H1 (cell line): ENCODE measurements at regions not wholly inside any gene's neighbourhood (a gene's known extent, or its start where the extent isn't known, plus 50 kb on each side); places are given as distances from the start of the nearest gene placed in this dataset.
A peak's percentile ranks its signal among the peaks of the same experiment; 100 is the strongest.

ENCODE experiments used
- CTCF ChIA-PET: fragments of 300-600 bp; sonication (Branson Sonifier 250); formaldehyde crosslinking; loops from one replicate; lab custom pipeline; 2021; ENCODE audit not compliant: partially characterized antibody; lab: Charles Lee
- POLR2A ChIA-PET: fragments of 300-600 bp; sonication (Branson Sonifier 250); formaldehyde crosslinking; loops from one replicate; lab custom pipeline; 2021; ENCODE audit warnings: inconsistent platforms; ENCODE audit not compliant: partially characterized antibody; lab: Charles Lee
- DNase-seq, 2 experiments: peaks; one replicate each; pipeline versions ENCODE4 v3.0.0 to v3.0.0-alpha.2; 2010 to 2022; ENCODE audit warnings: low spot score in 2 of 2, low read depth in 1 of 2, mixed read lengths in 1 of 2
- FAIRE-seq: peaks from 2 replicates; lab custom pipeline; 2011; peaks lifted over from hg19 to GRCh38; lab: Jason Lieb, UNC
- H2AFZ ChIP-seq: 2 replicates; pipeline ENCODE4 v1.8.1; 2012; ENCODE audit warnings: low read length, inconsistent platforms
- H2AK5ac ChIP-seq: 2 replicates; pipeline ENCODE4 v1.6.1; 2013; ENCODE audit warnings: low read depth, low read length
- H2BK120ac ChIP-seq: replicated peaks from 2 replicates; pipeline ENCODE3; 2013; ENCODE audit warnings: low read depth, low read length, inconsistent platforms
- H2BK12ac ChIP-seq: 2 replicates; pipeline ENCODE4 v1.6.1; 2013; ENCODE audit warnings: low read depth, low read length
- H2BK15ac ChIP-seq: 2 replicates; pipeline ENCODE4 v1.6.1; 2013; ENCODE audit warnings: low read length
- H2BK20ac ChIP-seq: 2 replicates; pipeline ENCODE4 v1.6.1; 2013; ENCODE audit warnings: low read length
- H2BK5ac ChIP-seq: 2 replicates; pipeline ENCODE4 v1.6.1; 2013; ENCODE audit warnings: low read depth, low read length
- H3K14ac ChIP-seq: 2 replicates; pipeline ENCODE4 v1.6.1; 2013; ENCODE audit warnings: inconsistent platforms; ENCODE audit not compliant: insufficient read length
- H3K18ac ChIP-seq: 2 replicates; pipeline ENCODE4 v1.6.1; 2013; ENCODE audit warnings: low read length; ENCODE audit errors: extremely low read depth
- H3K23ac ChIP-seq: 2 replicates; pipeline ENCODE4 v1.6.1; 2013; ENCODE audit warnings: inconsistent platforms; ENCODE audit not compliant: insufficient read length
- H3K23me2 ChIP-seq: 2 replicates; pipeline ENCODE4 v1.6.1; 2013; ENCODE audit warnings: low read depth, low read length
- H3K27ac ChIP-seq: 2 replicates; pipeline ENCODE4 v1.6.1; 2011; ENCODE audit warnings: low read depth, low read length, inconsistent platforms
- H3K27me3 ChIP-seq, 4 experiments: replicated peaks in 1 of 4; 1 replicate in 1 of 4; 2 replicates in 3 of 4; pipeline versions ENCODE4 v1.6.1 to v1.8.1; 2011 to 2013; ENCODE audit warnings: low read length in 3 of 4, mild to moderate bottlenecking in 3 of 4, inconsistent platforms in 2 of 4, mixed read lengths in 2 of 4, moderate library complexity in 1 of 4; ENCODE audit not compliant: control insufficient read depth in 3 of 4, insufficient read depth in 3 of 4; ENCODE audit errors: extremely low read depth in 1 of 4
- H3K36me3 ChIP-seq, 4 experiments: 2 replicates each; pipeline versions ENCODE4 v1.6.1 to v1.8.1; 2011 to 2013; ENCODE audit warnings: mild to moderate bottlenecking in 4 of 4, low read length in 3 of 4, moderate library complexity in 2 of 4, control low read depth in 1 of 4, inconsistent platforms in 1 of 4; ENCODE audit not compliant: insufficient read depth in 4 of 4, control insufficient read depth in 2 of 4
- H3K4ac ChIP-seq: replicated peaks from 2 replicates; pipeline ENCODE3; 2013; ENCODE audit warnings: low read length, low read depth, mixed read lengths, inconsistent platforms; ENCODE audit not compliant: insufficient read length
- H3K4me1 ChIP-seq, 4 experiments: replicated peaks in 1 of 4; 1 replicate in 1 of 4; 2 replicates in 3 of 4; pipeline versions ENCODE4 v1.6.1 to v1.8.1; 2011 to 2013; ENCODE audit warnings: low read length in 3 of 4, inconsistent platforms in 2 of 4, mixed read lengths in 1 of 4; ENCODE audit not compliant: insufficient read depth in 4 of 4, control insufficient read depth in 3 of 4
- H3K4me2 ChIP-seq, 2 experiments: 2 replicates each; pipeline versions ENCODE4 v1.6.1 to v1.8.1; 2011 to 2013; ENCODE audit warnings: low read depth in 2 of 2, low read length in 2 of 2, control low read depth in 1 of 2, inconsistent platforms in 1 of 2, mild to moderate bottlenecking in 1 of 2; ENCODE audit not compliant: insufficient read depth in 1 of 2
- H3K4me3 ChIP-seq, 4 experiments: fragments of 200-600, 300-600 bp in 1 of 4; sonication (generic), shearing (Covaris generic), sonication (Bioruptor Twin) in 1 of 4; 2 replicates each; pipeline versions ENCODE4 v1.5.1 to v1.8.1; 2011 to 2016; ENCODE audit warnings: low read length in 4 of 4, low read depth in 3 of 4, control low read depth in 2 of 4, inconsistent platforms in 2 of 4, mild to moderate bottlenecking in 2 of 4, mixed read lengths in 1 of 4, moderate library complexity in 1 of 4; ENCODE audit not compliant: insufficient read depth in 2 of 4; ENCODE audit errors: extremely low read depth in 1 of 4
- H3K56ac ChIP-seq: replicated peaks from 2 replicates; pipeline ENCODE3; 2013; ENCODE audit warnings: low read depth, mild to moderate bottlenecking, mixed read lengths, low read length, inconsistent platforms; ENCODE audit not compliant: insufficient read length
- H3K79me1 ChIP-seq: 2 replicates; pipeline ENCODE4 v1.6.1; 2013; ENCODE audit warnings: low read depth, low read length, control low read depth
- H3K79me2 ChIP-seq, 2 experiments: 2 replicates each; pipeline versions ENCODE4 v1.6.1 to v1.8.1; 2012 to 2013; ENCODE audit warnings: low read length in 2 of 2, mild to moderate bottlenecking in 2 of 2, inconsistent platforms in 1 of 2; ENCODE audit not compliant: insufficient read depth in 2 of 2, control insufficient read depth in 1 of 2
- H3K9ac ChIP-seq, 4 experiments: replicated peaks in 1 of 4; 1 replicate in 1 of 4; 2 replicates in 3 of 4; pipeline versions ENCODE4 v1.6.1 to v1.8.1; 2011 to 2013; ENCODE audit warnings: low read depth in 3 of 4, low read length in 3 of 4, control low read depth in 2 of 4, mild to moderate bottlenecking in 2 of 4, moderate library complexity in 2 of 4, inconsistent platforms in 1 of 4; ENCODE audit errors: extremely low read depth in 1 of 4
- H3K9me3 ChIP-seq, 2 experiments: 2 replicates each; pipeline versions ENCODE4 v1.6.1 to v1.8.1; 2012 to 2013; ENCODE audit warnings: mild to moderate bottlenecking in 2 of 2, moderate library complexity in 2 of 2, control low read depth in 1 of 2, inconsistent platforms in 1 of 2, low read depth in 1 of 2, low read length in 1 of 2, mixed read lengths in 1 of 2; ENCODE audit not compliant: insufficient read depth in 2 of 2
- H4K20me1 ChIP-seq, 2 experiments: replicated peaks in 1 of 2; 2 replicates each; pipeline versions ENCODE3 to v1.8.1; 2011 to 2013; ENCODE audit warnings: inconsistent platforms in 2 of 2, low read length in 2 of 2, mild to moderate bottlenecking in 1 of 2; ENCODE audit not compliant: insufficient read depth in 2 of 2, control insufficient read depth in 1 of 2
- H4K5ac ChIP-seq: 2 replicates; pipeline ENCODE4 v1.6.1; 2013; ENCODE audit warnings: low read length, low read depth, mixed read lengths, inconsistent platforms; ENCODE audit not compliant: insufficient read length
- H4K8ac ChIP-seq: 2 replicates; pipeline ENCODE4 v1.8.0; 2013; ENCODE audit warnings: mild to moderate bottlenecking, moderate library complexity, low read length, inconsistent platforms; ENCODE audit not compliant: insufficient read depth; ENCODE audit errors: extremely low read depth
- H4K91ac ChIP-seq: replicated peaks from 2 replicates; pipeline ENCODE3; 2013; ENCODE audit warnings: low read length, mixed read lengths, inconsistent platforms; ENCODE audit not compliant: insufficient read length
- CHD2 ChIP-seq: IDR thresholded peaks from 2 replicates; pipeline ENCODE4 v1.6.1; 2012; ENCODE audit warnings: low read length, improper control_type of control experiment
- EGR1 ChIP-seq: IDR thresholded peaks from 2 replicates; pipeline ENCODE4 v1.6.1; 2011; ENCODE audit warnings: low read depth, low read length, borderline replicate concordance
- RAD21 ChIP-seq, 2 experiments: IDR thresholded peaks in 1 of 2; conservative IDR thresholded peaks in 1 of 2; 2 replicates each; pipeline ENCODE4 v1.6.1; 2011; ENCODE audit warnings: low read depth in 2 of 2, low read length in 2 of 2, improper control_type of control experiment in 1 of 2, inconsistent platforms in 1 of 2, mild to moderate bottlenecking in 1 of 2, moderate library complexity in 1 of 2
- TAF1 ChIP-seq: IDR thresholded peaks from 2 replicates; pipeline ENCODE4 v1.6.1; 2011; ENCODE audit warnings: mild to moderate bottlenecking, low read depth, low read length
- WGBS, 2 experiments: shearing (Covaris generic) in 1 of 2; methylation state at CpG; one replicate each; pipeline versions ENCODE4 v1.1.6 to v1.1.7; 2013 to 2015; ENCODE audit warnings: low lambda C conversion rate in 2 of 2, mixed read lengths in 2 of 2, inconsistent platforms in 1 of 2, low coverage in 1 of 2, missing lambda C conversion rate in 1 of 2; ENCODE audit not compliant: insufficient replicate concordance in 2 of 2, insufficient coverage in 1 of 2, insufficient read length in 1 of 2; ENCODE audit errors: extremely low coverage in 1 of 2, missing lambda C conversion rate in 1 of 2; 5-methylcytosine and 5-hydroxymethylcytosine counted together

DNA sequence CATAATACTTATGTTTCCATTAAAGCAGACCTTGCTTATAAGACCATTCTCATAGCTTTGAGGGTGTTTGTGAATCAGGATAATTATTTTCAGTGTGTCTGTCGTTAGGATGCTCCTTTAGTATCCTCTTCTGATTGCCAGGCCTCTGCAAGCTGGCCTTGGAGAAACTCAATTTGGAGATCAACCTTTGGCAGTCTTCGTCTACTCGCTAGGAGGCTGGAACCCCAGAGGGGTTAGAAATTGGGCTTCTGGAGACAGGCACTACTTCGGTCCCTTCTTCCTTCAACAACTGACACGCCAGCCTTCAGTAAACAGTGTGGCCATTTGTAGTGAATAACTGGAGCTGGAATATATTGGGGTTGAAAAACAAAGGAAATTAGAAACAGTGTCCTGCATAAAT is 100.8 kb upstream of the CITED2 start:
- H3K27me3 ChIP-seq, result no peaks in the 10 kb centered on the region
- no peak for DNase-seq
- H2AFZ ChIP-seq, result no peak overlapping the region

More for the DNA sequence above, 100.8 kb upstream of the CITED2 start:
- no peak overlapping the region for H3K23ac ChIP-seq
- H2AK5ac ChIP-seq, result no peak overlapping the region
- H3K18ac ChIP-seq, result no peak overlapping the region; the same call in 1 of the 2 replicates
- H3K9ac ChIP-seq, result no peak overlapping the region
- H3K4ac ChIP-seq, result no peak overlapping the region
- H3K56ac ChIP-seq, result no peak overlapping the region
- H3K14ac ChIP-seq, result no peak overlapping the region
- H3K27ac ChIP-seq, result peak overlapping the region; percentile 20; the same call in 1 of the 2 replicates
- ChIA-PET CTCF (interaction anchor here (1.2 kb wide), 1 partner anchor 105 kb away, joined by 3 read pairs; no protein-coding TSS in a partner anchor), POLR2A (interaction anchor here (1.4 to 4.0 kb wide), 2 partner anchors 79 to 101 kb away, joined by 3 to 27 read pairs; partner anchors contain the start of gene CITED2)
- H3K4me3 ChIP-seq, result no peak overlapping the region
- H4K20me1 ChIP-seq, result no peaks in the 10 kb centered on the region
- TF ChIP-seq EGR1 (no peak), RAD21 (IDR thresholded peaks at IDR 0.05 in 1 of 2, conservative IDR thresholded peaks at IDR 0.05 in 1 of 2; ENCODE audit: low read depth in 2 of 2, low read length in 2 of 2) (no peak), TAF1 (no peak), CHD2 (no peak)
- no peaks in the 10 kb centered on the region for H3K36me3 ChIP-seq
- no peak overlapping the region for H2BK20ac ChIP-seq
- H2BK15ac ChIP-seq, result no peak overlapping the region
- no peak overlapping the region for H2BK12ac ChIP-seq
- H3K23me2 ChIP-seq, result no peaks in the 10 kb centered on the region
- no peaks in the 10 kb centered on the region for H3K9me3 ChIP-seq
- H3K79me1 ChIP-seq, result no peaks in the 10 kb centered on the region
- no peak overlapping the region for H4K91ac ChIP-seq
- no peaks in the 10 kb centered on the region for H3K79me2 ChIP-seq
- H2BK5ac ChIP-seq, result no peak overlapping the region
- 79% methylated on average over 5 of the region's 5 CpGs; no CpG with 5 or more reads in 1 of the 2 experiments for WGBS, 2 experiments
- no peak for FAIRE-seq
- H4K8ac ChIP-seq, result no peak overlapping the region
- peak overlapping the region; percentile 18 for H4K5ac ChIP-seq
- peaks cover 13 to 33% (median 20%) of the 10 kb centered on the region in 4 experiments for H3K4me1 ChIP-seq
- H3K4me2 ChIP-seq, result 0 out of 4 replicates have a peak overlapping the region, but pooled peaks of 1 of the 2 experiments have one; percentile 21
- no peak overlapping the region for H2BK120ac ChIP-seq
